ENCODE measurements at regions not wholly inside any gene's neighbourhood (a gene's known extent, or its start where the extent isn't known, plus 50 kb on each side); places are given as distances from the start of the nearest gene placed in this dataset.

- DNase-seq (ENCODE audit: low read depth, low spot score), result no peak
- no peak for FAIRE-seq
- Histone ChIP-seq H3K27ac (ENCODE audit: control insufficient read depth, insufficient read depth) (no peak overlapping the region), H3K9me3 (replicated peaks; ENCODE audit: control insufficient read depth, insufficient read depth, low read length) (peaks cover 3% of the 10 kb centered on the region; the same call in 2 of the 3 replicates), H2AFZ (ENCODE audit: control insufficient read depth, low read depth, low read length) (no peak overlapping the region), H3K4me2 (ENCODE audit: control insufficient read depth, insufficient read depth) (no peak overlapping the region), H3K9ac (ENCODE audit: control insufficient read depth, insufficient read depth, low read length) (no peak overlapping the region), H4K20me1 (ENCODE audit: control insufficient read depth, insufficient read depth) (no peaks in the 10 kb centered on the region), H3K4me1 (ENCODE audit: control insufficient read depth, insufficient read depth, low read length) (peaks cover 10% of the 10 kb centered on the region; the same call in 1 of the 2 replicates), H3K79me2 (ENCODE audit: control insufficient read depth, insufficient read depth, low read length) (no peaks in the 10 kb centered on the region), H3K27me3 (replicated peaks in 1 of 2; ENCODE audit: control insufficient read depth in 2 of 2, insufficient read depth in 2 of 2, low read length in 1 of 2) (no peaks in the 10 kb centered on the region), H3K4me3 (no peak overlapping the region), H3K36me3 (ENCODE audit: control insufficient read depth in 2 of 2, insufficient read depth in 2 of 2, low read length in 1 of 2) (no peaks in the 10 kb centered on the region)
- ChIA-PET CTCF (interaction anchor here (0.6 to 1.8 kb wide), 3 partner anchors 8 to 143 kb away, joined by 3 to 9 read pairs (median 3); no protein-coding TSS in a partner anchor), RAD21 (ENCODE audit: unreplicated experiment) (no interaction called here), SMC1A (ENCODE audit: uncharacterized antibody, unreplicated experiment) (interaction anchor here (1.1 to 2.1 kb wide), 6 partner anchors 8 to 120 kb away, joined by 3 to 6 read pairs (median 4); no protein-coding TSS in a partner anchor), POLR2A (no interaction called here)
- in situ Hi-C loops (cut with MboI) (no loop called here), intact Hi-C loops (cut with micrococcal nuclease; ENCODE audit: unreplicated experiment) (loop anchor here (10.0 kb wide), 1 partner anchor 1107 kb away; no protein-coding TSS in a partner anchor)
- BruUV-seq (replicated peaks), result no TSS peak
- WGBS (ENCODE audit: insufficient coverage, insufficient replicate concordance, low lambda C conversion rate, missing lambda C conversion rate), result 74% methylated on average over 2 of the region's 2 CpGs
- no peak for ATAC-seq
- TF ChIP-seq BHLHE40 (IDR thresholded peaks at IDR 0.05; ENCODE audit: borderline replicate concordance in 1 of 2, low read depth in 2 of 2, low read length in 1 of 2) (no peak), PAX5 (IDR thresholded peaks at IDR 0.05; ENCODE audit: borderline replicate concordance, low read depth, low read length) (no peak), ESRRA (IDR thresholded peaks at IDR 0.05; ENCODE audit: low read length) (no peak), NR2C1 (IDR thresholded peaks at IDR 0.05) (no peak), ASH2L (IDR thresholded peaks at IDR 0.05; ENCODE audit: borderline replicate concordance, low read depth) (no peak), CBX3 (IDR thresholded peaks at IDR 0.05; ENCODE audit: borderline replicate concordance, low read depth) (no peak), SUPT20H (IDR thresholded peaks at IDR 0.05; ENCODE audit: borderline replicate concordance, control insufficient read depth, low read depth, low read length) (no peak), EP300 (IDR thresholded peaks at IDR 0.05; ENCODE audit: borderline replicate concordance in 1 of 2, control insufficient read depth in 1 of 2, low read depth in 2 of 2, low read length in 2 of 2) (no peak), RBBP5 (conservative IDR thresholded peaks at IDR 0.05) (no peak), PRDM15 (CRISPR knock-in tag; IDR thresholded peaks at IDR 0.05) (no peak), E4F1 (IDR thresholded peaks at IDR 0.05; ENCODE audit: borderline replicate concordance, partially characterized antibody) (no peak), SMAD5 (IDR thresholded peaks at IDR 0.05; ENCODE audit: low read depth) (no peak), ZNF687 (IDR thresholded peaks at IDR 0.05) (no peak)
These were observed 331.2 kb upstream of the LRATD1 start for GRCh38 chr2:14301331-14301730.
